Heart left ventricle (tissue), 16 donors: ENCODE measurements at regions not wholly inside any gene's neighbourhood (a gene's known extent, or its start where the extent isn't known, plus 50 kb on each side); places are given as distances from the start of the nearest gene placed in this dataset.
"Not testable (repeated sequence)": the region's sequence is repeated elsewhere in the genome, so short reads cannot be mapped to it uniquely, and the experiment has no call there.

Source experiments
- ATAC-seq, 4 donors: fragments of 200-7000 bp; cut with Tn5 transposase; one replicate each; pipeline ENCODE4 v1.9.1; 2020 to 2022; ENCODE audit warnings: moderate library complexity in 4 of 4, mild to moderate bottlenecking in 3 of 4, moderate number of reproducible peaks in 1 of 4
- DNase-seq, 5 donors: peaks; one replicate each; pipeline ENCODE4 v3.0.0-alpha.2; 2020
- H3K27ac ChIP-seq, 12 donors: fragments of 200-600 bp; sonication (generic) in 4 of 12; one replicate each; pipeline versions ENCODE4 v1.5.0 to v1.8.0; 2016 to 2022; ENCODE audit warnings: mild to moderate bottlenecking in 2 of 12
- H3K27me3 ChIP-seq, 9 donors: fragments of 200-600 bp; sonication (generic) in 2 of 9; one replicate each; pipeline versions ENCODE4 v1.5.1 to v1.8.0; 2016 to 2022; ENCODE audit warnings: mild to moderate bottlenecking in 3 of 9
- H3K36me3 ChIP-seq, 9 donors: fragments of 200-600 bp; sonication (generic) in 2 of 9; one replicate each; pipeline versions ENCODE4 v1.5.0 to v1.8.0; 2018 to 2022; ENCODE audit warnings: mild to moderate bottlenecking in 2 of 9
- H3K4me1 ChIP-seq, 12 donors: fragments of 200-600 bp; sonication (generic) in 4 of 12; one replicate each; pipeline versions ENCODE4 v1.5.0 to v1.8.0; 2016 to 2022; ENCODE audit warnings: mild to moderate bottlenecking in 3 of 12
- H3K4me3 ChIP-seq, 12 donors: fragments of 200-600 bp; sonication (generic) in 4 of 12; one replicate each; pipeline versions ENCODE4 v1.5.0 to v1.8.0; 2017 to 2022; ENCODE audit warnings: mild to moderate bottlenecking in 9 of 12, moderate library complexity in 4 of 12
- H3K9me3 ChIP-seq, 12 donors: fragments of 200-600 bp; sonication (generic) in 4 of 12; one replicate each; pipeline versions ENCODE4 v1.5.0 to v1.8.0; 2016 to 2022; ENCODE audit warnings: mild to moderate bottlenecking in 1 of 12
- CTCF ChIP-seq, 12 donors: fragments of 200-600 bp; sonication (generic) in 4 of 12; IDR thresholded peaks; one replicate each; pipeline versions ENCODE4 v1.5.0 to v1.8.0; 2018 to 2022; ENCODE audit warnings: antibody characterized with exemption in 12 of 12, mild to moderate bottlenecking in 5 of 12
- POLR2A ChIP-seq, 2 donors: fragments of 450-650 bp; IDR thresholded peaks; one replicate each; pipeline ENCODE4 v1.6.1; 2017; ENCODE audit warnings: antibody characterized with exemption in 2 of 2, mild to moderate bottlenecking in 2 of 2, moderate library complexity in 2 of 2
- WGBS, 4 donors: extraction: QIAGEN DNeasy Blood & Tissue Kit in 2 of 4; methylation state at CpG; one replicate each; pipeline versions ENCODE4 v1.1.5 to v1.1.7; 2013 to 2018; 5-methylcytosine and 5-hydroxymethylcytosine counted together
- intact Hi-C, 10 donors: fragments of 100-400 bp; cut with DNase I; formaldehyde crosslinking; loops; one replicate each; pipeline versions ENCODE4 v1.11.1 to v1.14.2; 2022
- donor health status: ischemic (EF 13 %, LVEDD 7.1; RV severe dilation, severe dysfunction).
- donor health status: healthy with polysubstance abuse.
- donor health status: DM: no; HTN: yes; CAD: no.
- donor health status: DM: no; HTN: no; CAD: no.
- donor health status: ischemic (EF 25% LVEDD 6.9; RV normal size, moderate dysfunction).
- donor health status: ischemic (EF 25% LVEDD 5.7; RV mildly dilated, moderate dysfunction).
- donor health status: healthy.
- donor health status: DM: yes; HTN: yes; CAD: no.
- donor health status: ischemic (EF 35%, LVEDD 5.7; RV mildly dilated, moderate dysfunction).
- donor health status: nonischemic (EF 11% LVEDD 7.7; RV severe dilation, severe dysfunction).
- donor health status: DM: yes; HTN: yes; CAD: no.
- donor health status: PGD.
- donor health status: ischemic (EF 29% LVEDD 5.4; RV normal size, mild dysfunction).
- donor health status: nonischemic (EF 23%, LVEDD 6.1; RV moderate dilation, normal function).

DNA sequence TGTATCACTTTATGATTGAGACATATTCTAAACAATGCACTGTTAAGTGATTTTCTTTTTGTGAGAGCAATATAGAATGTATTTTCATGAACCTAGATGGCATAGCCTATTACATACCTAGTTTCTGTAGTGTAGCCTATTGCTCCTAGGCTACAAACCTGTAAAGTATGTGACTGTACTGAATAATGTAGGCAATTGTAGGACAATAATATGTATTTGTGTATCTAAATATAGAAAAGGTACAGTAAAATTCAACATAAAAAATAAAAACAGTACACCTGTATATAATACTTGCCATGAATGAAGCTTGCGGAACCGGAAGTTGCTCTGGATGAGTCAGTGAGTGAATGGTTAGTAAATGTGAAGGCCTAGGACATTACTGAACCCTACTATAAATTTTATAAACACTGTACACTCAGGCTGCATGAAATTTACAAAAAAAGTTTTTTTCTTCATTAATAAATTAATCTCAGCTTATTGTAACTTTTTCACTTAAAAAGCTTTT, 106.7 kb downstream of the VSIG4 start:
- intact Hi-C loops: no loop called here

GRCh38 chrX:65932173-65933084, 107.5 kb downstream of the VSIG4 start:
- TF ChIP-seq CTCF (IDR thresholded peaks at IDR 0.05): no peak
- TF ChIP-seq POLR2A (IDR thresholded peaks at IDR 0.05): no peak
- Histone ChIP-seq H3K4me3 (no peak overlapping the region), H3K9me3 (no peaks in the 10 kb centered on the region), H3K27me3 (peaks cover 0 to 17% (median 0%) of the 10 kb centered on the region in 9 donors), H3K36me3 (no peaks in the 10 kb centered on the region), H3K4me1 (no peaks in the 10 kb centered on the region), H3K27ac (no peak overlapping the region)
- WGBS, 4 donors: 66 to 85% (median 74%) methylated on average over 10 of the region's 10 CpGs
- intact Hi-C loops: no loop called here
- ATAC-seq (no peak), DNase-seq (peak in 1 of 5 donors; percentile 22)

More for the DNA sequence above, 106.7 kb downstream of the VSIG4 start:
- no peak for TF ChIP-seq CTCF (IDR thresholded peaks at IDR 0.05)
- no peak for TF ChIP-seq POLR2A (IDR thresholded peaks at IDR 0.05)
- DNase-seq: no peak
- H3K4me3 ChIP-seq: no peak overlapping the region
- no peaks in the 10 kb centered on the region for H3K36me3 ChIP-seq
- H3K27me3 ChIP-seq: peaks cover 0 to 17% (median 0%) of the 10 kb centered on the region in 9 donors
- no peaks in the 10 kb centered on the region for H3K9me3 ChIP-seq
- no peak overlapping the region for H3K27ac ChIP-seq
- H3K4me1 ChIP-seq: no peaks in the 10 kb centered on the region
- ATAC-seq: no peak
- WGBS, 4 donors: 85 to 97% (median 92%) methylated on average over 2 of the region's 2 CpGs

- Histone ChIP-seq H3K27ac (no peak overlapping the region), H3K9me3 (no peaks in the 10 kb centered on the region), H3K4me1 (peaks cover 0 to 24% (median 0%) of the 10 kb centered on the region in 12 donors), H3K36me3 (no peaks in the 10 kb centered on the region), H3K27me3 (peaks cover 0 to 45% (median 0%) of the 10 kb centered on the region in 9 donors), H3K4me3 (no peak overlapping the region)
- TF ChIP-seq POLR2A (IDR thresholded peaks at IDR 0.05) (no peak), CTCF (IDR thresholded peaks at IDR 0.05) (no peak)
- no peak for DNase-seq
- ATAC-seq: no peak
- intact Hi-C loops: no loop called here
- WGBS, 4 donors: 34 to 54% (median 43%) methylated on average over 5 of the region's 5 CpGs
These were observed 111.4 kb downstream of the VSIG4 start for GRCh38 chrX:65928522-65928921.

GRCh38 chrX:65927386-65927785, 112.5 kb downstream of the VSIG4 start:
- Histone ChIP-seq H3K27me3 (peaks cover 0 to 55% (median 0%) of the 10 kb centered on the region in 9 donors), H3K4me1 (peaks cover 0 to 24% (median 0%) of the 10 kb centered on the region in 12 donors)
- H3K9me3 ChIP-seq, ATAC-seq, H3K4me3 ChIP-seq, DNase-seq, intact Hi-C loops, H3K36me3 ChIP-seq, H3K27ac ChIP-seq: not testable (repeated sequence)
- WGBS, 4 donors: 67 to 87% (median 76%) methylated on average over 3 of the region's 3 CpGs
